A673 (cell line): ENCODE measurements at regions not wholly inside any gene's neighbourhood (a gene's known extent, or its start where the extent isn't known, plus 50 kb on each side); places are given as distances from the start of the nearest gene placed in this dataset.

Experiments
- CTCF ChIP-seq: fragments of 300-800, 200-600 bp; sonication (generic); conservative IDR thresholded peaks from 2 replicates; pipeline ENCODE4 v1.5.1; 2017; ENCODE audit warnings: low read depth, mild to moderate bottlenecking, antibody characterized with exemption, low read length, moderate library complexity, mixed read lengths
- EZH2 ChIP-seq: fragments of 200-600 bp; sonication (generic); IDR thresholded peaks from 2 replicates; pipeline ENCODE4 v1.6.1; 2017; ENCODE audit warnings: borderline replicate concordance, low read depth, mild to moderate bottlenecking, mixed read lengths, antibody characterized with exemption, low read length; ENCODE audit not compliant: poor library complexity, severe bottlenecking

GRCh38 chr3:152893647-152894046 is 58.7 kb downstream of the P2RY1 start:
- no peak for TF ChIP-seq CTCF
- TF ChIP-seq EZH2: no peak
